C4-2B (cell line): ENCODE measurements at regions not wholly inside any gene's neighbourhood (a gene's known extent, or its start where the extent isn't known, plus 50 kb on each side); places are given as distances from the start of the nearest gene placed in this dataset.

Source experiments
- ZFX ChIP-seq: fragments of 450-650 bp; IDR thresholded peaks from 2 replicates; pipeline ENCODE4 v1.6.1; 2017
- TF ChIP-seq, protein P1 (sequence below): fragments of 450-650 bp; conservative IDR thresholded peaks from 2 replicates; pipeline ENCODE4 v1.5.1; 2017; ENCODE audit warnings: mild to moderate bottlenecking

DNA sequence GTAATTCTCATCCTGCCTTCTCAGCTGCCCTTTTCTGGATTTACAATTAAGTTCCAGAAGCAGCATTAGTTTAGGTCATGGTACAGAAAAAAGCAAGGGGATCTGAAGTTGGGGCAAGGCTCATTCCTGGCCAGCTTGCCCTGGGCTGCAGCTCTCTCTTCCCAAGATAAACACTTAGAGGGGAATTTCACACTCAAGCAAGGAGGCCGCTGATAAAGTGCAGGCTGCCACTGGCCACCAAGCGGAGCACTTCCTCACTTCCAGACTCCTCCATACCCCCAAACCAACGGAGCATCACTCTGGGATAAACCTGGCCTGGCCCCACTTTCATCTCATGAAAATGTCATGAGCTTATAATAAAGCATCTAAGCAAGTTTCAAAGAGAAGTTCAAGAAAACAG, 445.5 kb upstream of the MKI67 start:
- TF ChIP-seq, protein P1, sequence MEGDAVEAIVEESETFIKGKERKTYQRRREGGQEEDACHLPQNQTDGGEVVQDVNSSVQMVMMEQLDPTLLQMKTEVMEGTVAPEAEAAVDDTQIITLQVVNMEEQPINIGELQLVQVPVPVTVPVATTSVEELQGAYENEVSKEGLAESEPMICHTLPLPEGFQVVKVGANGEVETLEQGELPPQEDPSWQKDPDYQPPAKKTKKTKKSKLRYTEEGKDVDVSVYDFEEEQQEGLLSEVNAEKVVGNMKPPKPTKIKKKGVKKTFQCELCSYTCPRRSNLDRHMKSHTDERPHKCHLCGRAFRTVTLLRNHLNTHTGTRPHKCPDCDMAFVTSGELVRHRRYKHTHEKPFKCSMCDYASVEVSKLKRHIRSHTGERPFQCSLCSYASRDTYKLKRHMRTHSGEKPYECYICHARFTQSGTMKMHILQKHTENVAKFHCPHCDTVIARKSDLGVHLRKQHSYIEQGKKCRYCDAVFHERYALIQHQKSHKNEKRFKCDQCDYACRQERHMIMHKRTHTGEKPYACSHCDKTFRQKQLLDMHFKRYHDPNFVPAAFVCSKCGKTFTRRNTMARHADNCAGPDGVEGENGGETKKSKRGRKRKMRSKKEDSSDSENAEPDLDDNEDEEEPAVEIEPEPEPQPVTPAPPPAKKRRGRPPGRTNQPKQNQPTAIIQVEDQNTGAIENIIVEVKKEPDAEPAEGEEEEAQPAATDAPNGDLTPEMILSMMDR: no peak; the same call in 1 of the 2 replicates
- TF ChIP-seq ZFX: no peak
